ENCODE measurements at regions not wholly inside any gene's neighbourhood (a gene's known extent, or its start where the extent isn't known, plus 50 kb on each side); places are given as distances from the start of the nearest gene placed in this dataset.

DNA sequence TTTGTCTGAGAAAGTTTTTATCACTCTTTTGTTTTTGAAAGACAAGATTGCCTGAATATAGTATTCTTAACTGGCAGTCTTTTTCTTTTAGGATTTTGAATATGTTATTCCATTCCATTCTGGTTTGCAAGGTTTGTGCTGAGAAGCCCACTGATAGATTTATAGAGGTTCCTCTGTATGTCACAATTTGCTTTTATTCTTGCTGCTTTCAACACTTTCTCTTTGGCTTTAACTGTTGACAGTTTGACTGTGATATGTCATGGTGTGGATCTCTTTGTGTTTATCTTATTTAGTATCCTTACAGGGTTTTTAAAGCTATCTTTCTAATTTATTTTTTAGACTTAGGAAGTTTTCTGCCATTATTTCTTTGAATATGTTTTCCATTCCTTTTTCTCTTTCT, 331.2 kb upstream of the ATP11B start:
- H3K27me3 ChIP-seq, result no peaks in the 10 kb centered on the region
- no peaks in the 10 kb centered on the region for H3K4me1 ChIP-seq
- intact Hi-C loops (cut with DNase I), result no loop called here
- H3K9me3 ChIP-seq, result peaks cover 0 to 10% (median 5%) of the 10 kb centered on the region in 4 donors
- H3K27ac ChIP-seq (replicated peaks in 1 of 4), result no peak overlapping the region
- H3K36me3 ChIP-seq, result no peaks in the 10 kb centered on the region
- no peak for DNase-seq (ENCODE audit: extremely low spot score)
- TF ChIP-seq, protein P1, sequence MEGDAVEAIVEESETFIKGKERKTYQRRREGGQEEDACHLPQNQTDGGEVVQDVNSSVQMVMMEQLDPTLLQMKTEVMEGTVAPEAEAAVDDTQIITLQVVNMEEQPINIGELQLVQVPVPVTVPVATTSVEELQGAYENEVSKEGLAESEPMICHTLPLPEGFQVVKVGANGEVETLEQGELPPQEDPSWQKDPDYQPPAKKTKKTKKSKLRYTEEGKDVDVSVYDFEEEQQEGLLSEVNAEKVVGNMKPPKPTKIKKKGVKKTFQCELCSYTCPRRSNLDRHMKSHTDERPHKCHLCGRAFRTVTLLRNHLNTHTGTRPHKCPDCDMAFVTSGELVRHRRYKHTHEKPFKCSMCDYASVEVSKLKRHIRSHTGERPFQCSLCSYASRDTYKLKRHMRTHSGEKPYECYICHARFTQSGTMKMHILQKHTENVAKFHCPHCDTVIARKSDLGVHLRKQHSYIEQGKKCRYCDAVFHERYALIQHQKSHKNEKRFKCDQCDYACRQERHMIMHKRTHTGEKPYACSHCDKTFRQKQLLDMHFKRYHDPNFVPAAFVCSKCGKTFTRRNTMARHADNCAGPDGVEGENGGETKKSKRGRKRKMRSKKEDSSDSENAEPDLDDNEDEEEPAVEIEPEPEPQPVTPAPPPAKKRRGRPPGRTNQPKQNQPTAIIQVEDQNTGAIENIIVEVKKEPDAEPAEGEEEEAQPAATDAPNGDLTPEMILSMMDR (IDR thresholded peaks at IDR 0.05), result no peak
- no peak for TF ChIP-seq EP300 (IDR thresholded peaks at IDR 0.05)
- no peak for TF ChIP-seq POLR2AphosphoS5 (IDR thresholded peaks at IDR 0.05)
- no peak for TF ChIP-seq POLR2A (IDR thresholded peaks at IDR 0.05; ENCODE audit: low read depth)
- no peak overlapping the region for H3K4me3 ChIP-seq

DNA sequence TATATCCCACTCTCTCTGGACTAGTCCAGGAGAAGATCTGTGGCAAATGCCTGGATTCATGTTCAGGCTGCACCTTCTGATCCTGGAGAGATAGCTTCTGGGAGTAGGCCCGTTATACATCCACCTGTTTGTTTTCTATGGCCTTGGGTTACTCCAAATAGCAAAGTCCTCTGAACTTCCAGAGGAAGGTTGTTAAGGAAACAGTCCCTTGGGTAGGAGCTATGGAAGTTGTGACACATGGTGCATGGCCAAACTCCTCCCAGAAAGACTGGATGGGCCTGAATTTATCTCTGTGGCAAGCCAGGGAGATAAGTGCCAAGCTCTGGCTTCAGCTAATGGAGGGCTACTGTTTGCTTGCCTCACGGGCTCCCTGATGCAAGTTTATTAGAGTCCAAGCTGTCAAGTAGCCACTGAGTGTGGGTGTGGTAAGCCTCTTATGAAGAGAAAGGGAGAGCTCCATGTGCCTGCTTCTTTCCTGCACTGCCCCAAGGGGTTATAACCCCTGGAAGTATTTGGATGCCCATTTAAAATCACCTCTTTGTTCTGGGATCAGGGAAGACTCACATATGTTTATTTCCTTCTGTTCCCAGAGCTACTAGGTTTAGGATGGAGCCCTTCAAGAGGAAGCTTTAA, 328.7 kb upstream of the ATP11B start:
- intact Hi-C loops (cut with DNase I), result no loop called here

DNA sequence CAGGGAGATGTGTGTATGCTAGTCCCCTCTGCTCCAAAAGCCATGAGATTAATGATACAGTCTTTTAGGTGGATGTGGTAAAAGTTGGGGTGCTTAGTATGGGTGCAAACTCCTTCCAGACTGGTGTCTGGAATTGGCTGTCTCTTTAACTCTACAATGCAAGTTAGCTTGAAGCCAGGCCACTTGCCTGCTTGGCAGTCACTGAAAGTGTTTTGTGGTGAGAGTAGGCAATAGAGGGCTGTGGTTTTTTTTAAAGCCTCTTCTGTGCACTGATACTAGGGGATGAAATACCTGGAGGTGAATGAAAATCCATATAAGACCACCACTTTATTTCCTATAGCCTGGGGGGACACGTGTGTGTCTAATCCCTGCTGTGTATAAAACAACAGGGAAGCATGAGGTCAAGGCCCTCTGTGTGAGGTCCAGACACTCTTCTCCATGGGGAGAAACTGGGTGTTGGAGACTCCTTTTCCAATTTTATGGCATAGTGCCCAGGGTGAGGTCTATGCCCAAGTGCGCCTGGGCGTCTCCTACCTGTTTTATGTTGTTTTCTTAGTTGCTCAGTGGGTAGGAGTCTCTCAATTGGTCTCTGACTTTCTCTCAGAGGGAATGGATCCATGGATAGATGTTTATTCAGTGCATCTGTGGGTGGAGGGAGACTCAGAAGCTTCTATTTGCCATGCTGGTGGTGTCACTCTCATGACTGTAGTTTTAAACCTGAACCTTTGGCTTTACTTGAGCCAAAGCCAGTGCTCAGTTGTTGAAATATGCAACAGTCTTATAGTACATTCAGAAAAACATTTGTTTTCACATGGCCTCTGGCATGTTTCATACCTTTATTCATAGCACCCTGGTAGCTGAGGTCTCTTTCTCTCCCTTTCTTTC, 327.8 kb upstream of the ATP11B start:
- DNase-seq (ENCODE audit: extremely low spot score), result no peak
- whole genome bisulfite sequencing, result 71% methylated on average over 3 of the region's 3 CpGs
- Histone ChIP-seq H3K36me3 (no peaks in the 10 kb centered on the region), H3K4me1 (no peaks in the 10 kb centered on the region), H3K27ac (replicated peaks in 1 of 4) (no peak overlapping the region), H3K27me3 (no peaks in the 10 kb centered on the region), H3K4me3 (no peak overlapping the region), H3K9me3 (peaks cover 0 to 10% (median 5%) of the 10 kb centered on the region in 4 donors)
- TF ChIP-seq EP300 (IDR thresholded peaks at IDR 0.05) (no peak), POLR2A (IDR thresholded peaks at IDR 0.05; ENCODE audit: low read depth) (no peak), POLR2AphosphoS5 (IDR thresholded peaks at IDR 0.05) (no peak)
- TF ChIP-seq, protein P1 (IDR thresholded peaks at IDR 0.05), result no peak
- intact Hi-C loops (cut with DNase I), result no loop called here

More for the DNA sequence above, 328.7 kb upstream of the ATP11B start:
- Histone ChIP-seq H3K27me3 (no peaks in the 10 kb centered on the region), H3K9me3 (peaks cover 0 to 10% (median 5%) of the 10 kb centered on the region in 4 donors), H3K4me1 (no peaks in the 10 kb centered on the region), H3K4me3 (no peak overlapping the region), H3K36me3 (no peaks in the 10 kb centered on the region), H3K27ac (replicated peaks in 1 of 4) (no peak overlapping the region)
- no peak for DNase-seq (ENCODE audit: extremely low spot score)
- WGBS, result 90% methylated on average over 2 of the region's 2 CpGs
- TF ChIP-seq POLR2A (IDR thresholded peaks at IDR 0.05; ENCODE audit: low read depth) (no peak), POLR2AphosphoS5 (IDR thresholded peaks at IDR 0.05) (no peak), EP300 (IDR thresholded peaks at IDR 0.05) (no peak)
- TF ChIP-seq, protein P1 (IDR thresholded peaks at IDR 0.05), result no peak

DNA sequence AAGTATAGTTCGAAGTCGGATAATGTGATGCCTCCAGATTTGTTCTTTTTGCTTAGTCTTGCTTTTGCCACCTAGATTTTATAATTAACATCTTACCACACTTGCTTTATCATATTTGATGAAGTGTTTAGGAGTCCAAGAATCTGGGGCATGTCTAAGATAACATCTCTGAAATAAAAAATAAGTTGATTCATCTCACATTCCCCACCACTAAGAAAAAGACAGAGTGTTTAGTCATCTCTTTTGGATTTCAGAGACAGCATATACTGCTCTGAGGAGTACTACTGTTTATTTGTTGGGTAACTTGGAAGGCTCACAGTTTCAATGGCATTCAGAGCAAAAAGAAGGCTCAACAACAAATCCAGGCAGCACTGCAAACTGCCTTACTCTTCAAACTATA, 324.2 kb upstream of the ATP11B start:
- Histone ChIP-seq H3K27me3 (no peaks in the 10 kb centered on the region), H3K4me1 (no peaks in the 10 kb centered on the region), H3K4me3 (no peak overlapping the region), H3K36me3 (no peaks in the 10 kb centered on the region), H3K27ac (replicated peaks in 1 of 4) (no peak overlapping the region), H3K9me3 (no peaks in the 10 kb centered on the region)
- WGBS, result 85% methylated on average over 2 of the region's 2 CpGs
- TF ChIP-seq, protein P1 (IDR thresholded peaks at IDR 0.05), result no peak
- TF ChIP-seq POLR2AphosphoS5 (IDR thresholded peaks at IDR 0.05) (no peak), POLR2A (IDR thresholded peaks at IDR 0.05; ENCODE audit: low read depth) (no peak), EP300 (IDR thresholded peaks at IDR 0.05) (no peak)
- intact Hi-C loops (cut with DNase I), result no loop called here
- no peak for DNase-seq (ENCODE audit: extremely low spot score)

Data from esophagus muscularis mucosa (tissue), 4 donors.